ENCODE measurements at regions not wholly inside any gene's neighbourhood (a gene's known extent, or its start where the extent isn't known, plus 50 kb on each side); places are given as distances from the start of the nearest gene placed in this dataset.
A peak's percentile ranks its signal among the peaks of the same experiment; 100 is the strongest.
"Not testable (repeated sequence)": the region's sequence is repeated elsewhere in the genome, so short reads cannot be mapped to it uniquely, and the experiment has no call there.

GRCh38 chr7:35975851-35976454 lies 175.1 kb downstream of the SEPTIN7 start:
- peak; percentile 54 for DNase-seq

GRCh38 chr7:35978816-35979640 lies 174.0 kb upstream of the EEPD1 start:
- not testable (repeated sequence) for DNase-seq

- no peak for DNase-seq
These were observed 170.5 kb upstream of the EEPD1 start for GRCh38 chr7:35982600-35982999.

- DNase-seq: no peak
These were observed 169.4 kb upstream of the EEPD1 start for GRCh38 chr7:35983626-35984025.

- DNase-seq: peak; percentile 46
These were observed 167.8 kb upstream of the EEPD1 start for GRCh38 chr7:35985126-35985754.

GRCh38 chr7:35987016-35987415 lies 166.0 kb upstream of the EEPD1 start:
- no peak for DNase-seq

- DNase-seq: no peak
These were observed 164.9 kb upstream of the EEPD1 start for GRCh38 chr7:35988105-35988504.

GRCh38 chr7:35988818-35989217 lies 164.2 kb upstream of the EEPD1 start:
- no peak for DNase-seq

GRCh38 chr7:35991511-35992232 lies 161.4 kb upstream of the EEPD1 start:
- no peak for DNase-seq

GRCh38 chr7:35992436-35992835 lies 160.6 kb upstream of the EEPD1 start:
- DNase-seq: no peak

- DNase-seq: no peak
These were observed 159.9 kb upstream of the EEPD1 start for GRCh38 chr7:35993113-35993512.

GRCh38 chr7:35993676-35994606 lies 159.1 kb upstream of the EEPD1 start:
- no peak for DNase-seq

GRCh38 chr7:35995334-35995733 lies 157.7 kb upstream of the EEPD1 start:
- no peak for DNase-seq

- no peak for DNase-seq
These were observed 154.6 kb upstream of the EEPD1 start for GRCh38 chr7:35998481-35998880.

GRCh38 chr7:36001546-36001945 lies 151.5 kb upstream of the EEPD1 start:
- no peak for DNase-seq

GRCh38 chr7:36002900-36003299 lies 150.2 kb upstream of the EEPD1 start:
- no peak for DNase-seq

- DNase-seq: no peak
These were observed 149.7 kb upstream of the EEPD1 start for GRCh38 chr7:36003343-36003742.

GRCh38 chr7:36005293-36005692 lies 147.8 kb upstream of the EEPD1 start:
- DNase-seq: no peak

- DNase-seq: no peak
These were observed 147.2 kb upstream of the EEPD1 start for GRCh38 chr7:36005876-36006275.

- DNase-seq: no peak
These were observed 146.3 kb upstream of the EEPD1 start for GRCh38 chr7:36006636-36007229.

- no peak for DNase-seq
These were observed 142.1 kb upstream of the EEPD1 start for GRCh38 chr7:36010656-36011587.
